ENCODE measurements at regions not wholly inside any gene's neighbourhood (a gene's known extent, or its start where the extent isn't known, plus 50 kb on each side); places are given as distances from the start of the nearest gene placed in this dataset.

- TF ChIP-seq CTCF (IDR thresholded peaks at IDR 0.05; ENCODE audit: insufficient read depth, missing control alignments) = no peak
- no peak for DNase-seq (ENCODE audit: insufficient read length, low spot score)
- FAIRE-seq = no peak
These were observed 411.4 kb downstream of the CCDC91 start for GRCh38 chr12:28601570-28602058.

DNA sequence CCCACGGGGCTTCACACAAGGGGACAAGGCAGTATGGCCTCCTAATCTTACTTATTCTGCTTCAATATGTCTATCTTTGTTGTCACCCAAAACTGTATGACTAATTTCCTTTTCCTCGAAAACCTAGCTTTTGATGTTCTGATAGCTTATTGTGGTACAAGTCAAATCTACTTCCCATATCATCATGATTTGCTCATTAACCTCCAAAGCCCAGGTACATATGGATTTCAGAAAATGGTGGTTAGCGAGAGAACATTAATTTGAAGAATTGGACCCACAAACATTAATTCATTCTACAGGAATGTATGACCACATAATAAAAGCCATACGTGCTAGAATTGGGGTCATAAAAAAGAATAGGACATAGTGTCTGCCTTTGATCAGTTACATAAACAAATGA, 412.5 kb downstream of the CCDC91 start:
- no peak for DNase-seq (ENCODE audit: insufficient read length, low spot score)
- FAIRE-seq = no peak
- no peak for TF ChIP-seq CTCF (IDR thresholded peaks at IDR 0.05; ENCODE audit: insufficient read depth, missing control alignments)

DNA sequence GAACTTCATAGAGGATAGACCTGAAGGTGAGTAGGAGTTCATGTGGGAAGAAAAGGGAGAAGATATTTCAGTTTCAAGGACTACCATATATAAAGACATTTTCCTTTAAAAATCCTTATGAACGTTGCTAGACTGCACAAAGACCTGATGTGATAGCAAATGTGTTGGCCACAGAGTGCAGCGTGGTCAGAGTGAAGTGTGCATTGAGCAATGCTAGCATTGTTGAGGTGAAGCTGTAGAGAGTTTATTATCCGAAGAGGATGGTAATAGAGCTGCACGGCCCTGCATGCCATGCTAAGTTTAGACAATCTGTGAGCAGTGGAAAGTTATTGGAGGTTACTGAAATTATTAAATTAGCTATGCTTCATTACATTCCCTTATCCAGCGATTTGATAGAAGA, 413.0 kb downstream of the CCDC91 start:
- FAIRE-seq (no peak), DNase-seq (ENCODE audit: insufficient read length, low spot score) (no peak)
- no peak for TF ChIP-seq CTCF (IDR thresholded peaks at IDR 0.05; ENCODE audit: insufficient read depth, missing control alignments)

DNA sequence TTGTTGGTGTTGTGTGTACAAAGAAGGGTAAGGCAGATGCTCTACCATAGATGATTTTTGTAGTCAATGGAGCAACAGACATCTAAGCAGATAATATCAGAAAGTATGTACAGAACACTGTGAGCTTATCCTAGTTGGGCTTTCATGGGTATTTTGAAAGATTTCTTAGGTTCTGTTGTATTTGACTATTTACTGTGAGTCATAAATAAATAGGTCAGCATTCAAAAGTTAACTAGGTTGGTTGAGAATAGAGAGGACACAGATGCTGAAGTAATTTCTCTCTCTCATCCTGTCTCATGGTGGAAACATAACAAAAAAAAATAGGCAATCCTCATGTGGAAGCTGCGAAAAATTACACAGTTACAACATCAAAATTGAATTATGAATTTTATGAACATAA, 413.5 kb downstream of the CCDC91 start:
- TF ChIP-seq CTCF (IDR thresholded peaks at IDR 0.05; ENCODE audit: insufficient read depth, missing control alignments) = no peak
- DNase-seq (ENCODE audit: insufficient read length, low spot score) (no peak), FAIRE-seq (no peak)

- no peak for FAIRE-seq
- no peak for TF ChIP-seq CTCF (IDR thresholded peaks at IDR 0.05; ENCODE audit: insufficient read depth, missing control alignments)
- DNase-seq (ENCODE audit: insufficient read length, low spot score) = no peak
These were observed 414.0 kb downstream of the CCDC91 start for GRCh38 chr12:28604240-28604639.

DNA sequence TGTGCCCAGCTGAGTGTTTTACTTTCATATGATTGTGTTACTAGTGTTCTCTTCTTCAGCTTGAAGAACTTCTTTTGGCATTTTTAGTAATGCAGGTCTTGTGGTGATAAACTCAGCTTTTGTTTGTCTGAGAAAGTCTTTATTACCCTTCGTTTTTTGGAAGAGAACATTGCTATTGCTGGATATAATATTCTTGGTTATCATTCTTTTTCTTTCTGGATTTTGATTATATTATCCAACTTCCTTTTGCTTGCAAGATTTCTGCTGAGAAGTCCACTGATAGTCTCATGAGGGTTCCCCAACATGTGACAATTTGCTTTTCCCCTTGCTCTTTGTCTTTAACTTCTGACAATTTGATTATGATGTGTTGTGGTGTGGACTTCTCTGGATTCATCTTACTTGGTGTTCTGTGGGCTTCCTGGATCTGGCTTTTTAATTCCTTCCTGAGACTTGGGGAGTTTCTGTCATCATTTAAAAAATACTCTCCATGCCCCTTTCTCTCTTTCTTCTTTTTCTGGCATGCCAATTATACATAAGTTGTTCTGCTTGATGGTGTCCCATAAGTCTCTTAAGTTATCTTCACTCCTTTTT, 416.8 kb downstream of the CCDC91 start:
- no peak for FAIRE-seq
- no peak for DNase-seq (ENCODE audit: insufficient read length, low spot score)
- TF ChIP-seq CTCF (IDR thresholded peaks at IDR 0.05; ENCODE audit: insufficient read depth, missing control alignments) = no peak

DNA sequence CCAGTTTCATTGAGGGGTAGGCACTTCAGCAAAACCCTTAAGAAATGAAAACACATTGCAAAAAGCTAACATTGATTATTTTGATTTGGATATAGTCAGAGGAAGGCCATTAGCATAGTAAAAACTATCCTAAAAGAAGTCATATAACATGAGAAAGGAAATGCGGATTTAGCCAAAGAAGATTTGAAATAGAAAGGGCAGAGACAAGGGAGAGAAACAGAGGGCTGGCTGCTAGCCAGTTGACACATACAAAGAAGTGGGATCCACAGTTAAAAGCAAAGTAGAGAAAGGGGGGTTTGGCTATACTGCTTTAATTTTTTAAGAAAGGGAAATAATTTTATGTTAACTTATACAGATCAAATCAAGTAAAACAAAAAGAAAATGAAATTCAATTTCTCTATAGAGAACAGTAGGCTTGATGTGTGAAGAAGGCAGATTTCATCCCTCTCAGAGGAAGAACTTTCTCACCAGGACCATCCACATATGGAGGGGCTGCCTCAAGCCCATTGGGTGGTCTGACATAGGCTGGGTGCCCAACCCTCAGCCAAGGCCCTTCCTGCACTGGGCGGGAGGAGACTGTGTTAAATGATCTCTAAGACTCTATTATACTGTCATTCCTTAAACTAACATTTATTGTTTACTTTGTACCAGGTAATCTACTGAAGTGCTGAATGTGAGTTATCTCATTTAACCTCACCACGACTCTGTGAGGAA, 420.3 kb downstream of the CCDC91 start:
- no peak for FAIRE-seq
- TF ChIP-seq CTCF (IDR thresholded peaks at IDR 0.05; ENCODE audit: insufficient read depth, missing control alignments) = no peak

More for the DNA sequence above, 420.3 kb downstream of the CCDC91 start:
- no peak for DNase-seq (ENCODE audit: insufficient read length, low spot score)
